ENCODE measurements at regions not wholly inside any gene's neighbourhood (a gene's known extent, or its start where the extent isn't known, plus 50 kb on each side); places are given as distances from the start of the nearest gene placed in this dataset.
"Not testable (repeated sequence)": the region's sequence is repeated elsewhere in the genome, so short reads cannot be mapped to it uniquely, and the experiment has no call there.

DNA sequence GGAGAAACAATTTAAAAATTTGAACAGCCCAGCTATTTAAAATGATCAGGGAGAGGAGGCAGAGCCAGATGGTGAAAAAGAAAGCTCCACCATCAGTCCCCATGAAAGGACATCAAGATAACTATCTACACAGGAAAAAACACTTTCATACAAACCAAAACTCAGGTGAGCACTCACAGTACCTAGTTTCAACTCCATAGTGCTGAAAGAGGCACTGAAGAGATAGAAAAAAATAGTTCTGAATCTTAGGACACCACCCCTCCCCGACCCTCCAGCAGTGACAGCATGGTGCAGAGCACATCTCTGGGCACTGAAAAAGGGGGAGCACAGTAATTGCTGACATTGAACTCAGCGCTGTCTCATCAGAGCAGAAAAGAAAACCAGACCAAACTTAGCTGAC lies 732.9 kb downstream of the CETN3 start:
- no peak for DNase-seq (ENCODE audit: low read depth, low spot score)
- H3K36me3 ChIP-seq (ENCODE audit: insufficient read depth, insufficient read length, low read length), result no peaks in the 10 kb centered on the region
- TF ChIP-seq SUZ12 (IDR thresholded peaks at IDR 0.05; ENCODE audit: extremely low read depth, insufficient read depth, insufficient read length) (no peak), YY1 (IDR thresholded peaks at IDR 0.05; ENCODE audit: insufficient read depth, insufficient read length) (no peak), ZNF274 (IDR thresholded peaks at IDR 0.05; ENCODE audit: low read depth, low read length) (no peak)
- no peak overlapping the region for H3K4me3 ChIP-seq (ENCODE audit: insufficient read length, low read depth)
- no peaks in the 10 kb centered on the region for H3K9me3 ChIP-seq (ENCODE audit: insufficient read depth, low read length)
- H3K4me1 ChIP-seq (ENCODE audit: insufficient read depth, insufficient read length), result no peaks in the 10 kb centered on the region
- H3K27me3 ChIP-seq (ENCODE audit: insufficient read depth, insufficient read length), result no peaks in the 10 kb centered on the region
- H3K9ac ChIP-seq (ENCODE audit: insufficient read length, low read depth), result no peak overlapping the region

DNA sequence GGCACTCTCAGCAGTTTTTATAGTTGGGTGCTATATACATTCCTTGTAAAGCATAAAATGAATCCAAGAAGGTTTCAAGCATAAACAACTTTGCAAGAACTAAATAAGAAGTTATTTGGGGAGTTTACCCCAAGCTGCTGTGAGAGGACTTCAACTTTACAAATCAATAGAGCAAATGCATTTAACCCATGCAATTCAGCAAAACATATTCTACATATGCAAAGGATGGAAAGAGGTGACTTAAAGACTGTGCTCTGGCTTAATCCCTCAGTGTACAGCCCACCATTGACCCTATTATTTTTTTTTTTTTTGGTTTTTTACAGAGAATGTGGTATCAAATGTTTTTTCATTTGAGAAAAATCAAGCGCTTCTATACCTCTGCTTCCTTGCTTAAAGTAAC lies 736.5 kb downstream of the CETN3 start:
- Histone ChIP-seq H3K4me1 (ENCODE audit: insufficient read depth, insufficient read length) (no peaks in the 10 kb centered on the region), H3K27me3 (ENCODE audit: insufficient read depth, insufficient read length) (no peaks in the 10 kb centered on the region), H3K9ac (ENCODE audit: insufficient read length, low read depth) (no peak overlapping the region), H3K9me3 (ENCODE audit: insufficient read depth, low read length) (no peaks in the 10 kb centered on the region), H3K4me3 (ENCODE audit: insufficient read length, low read depth) (no peak overlapping the region), H3K36me3 (ENCODE audit: insufficient read depth, insufficient read length, low read length) (no peaks in the 10 kb centered on the region)
- TF ChIP-seq SUZ12 (IDR thresholded peaks at IDR 0.05; ENCODE audit: extremely low read depth, insufficient read depth, insufficient read length) (no peak), YY1 (IDR thresholded peaks at IDR 0.05; ENCODE audit: insufficient read depth, insufficient read length) (no peak), ZNF274 (IDR thresholded peaks at IDR 0.05; ENCODE audit: low read depth, low read length) (no peak)
- DNase-seq (ENCODE audit: low read depth, low spot score), result no peak

DNA sequence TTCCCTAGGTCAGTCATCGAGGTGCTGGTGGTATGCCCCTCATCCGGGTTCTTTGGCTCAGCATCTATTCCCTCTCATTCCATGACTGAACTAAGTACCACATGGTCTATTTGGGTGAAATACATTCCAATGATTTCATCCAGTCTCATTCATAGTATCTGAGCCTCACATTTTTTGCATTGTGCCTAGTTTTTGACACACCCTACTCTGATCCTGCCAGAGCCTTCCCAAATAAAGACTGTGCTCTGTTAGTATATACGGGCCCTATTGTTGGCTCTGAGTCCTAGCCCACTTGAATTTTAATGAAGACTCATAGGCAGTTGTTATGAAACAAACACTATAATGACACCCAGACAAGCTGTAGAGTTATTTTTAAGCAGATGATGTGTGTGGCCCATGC lies 740.7 kb downstream of the CETN3 start:
- Histone ChIP-seq H3K4me1 (ENCODE audit: insufficient read depth, insufficient read length) (no peaks in the 10 kb centered on the region), H3K27me3 (ENCODE audit: insufficient read depth, insufficient read length) (no peaks in the 10 kb centered on the region), H3K4me3 (ENCODE audit: insufficient read length, low read depth) (no peak overlapping the region), H3K9me3 (ENCODE audit: insufficient read depth, low read length) (no peaks in the 10 kb centered on the region), H3K9ac (ENCODE audit: insufficient read length, low read depth) (no peak overlapping the region), H3K36me3 (ENCODE audit: insufficient read depth, insufficient read length, low read length) (no peaks in the 10 kb centered on the region)
- TF ChIP-seq ZNF274 (IDR thresholded peaks at IDR 0.05; ENCODE audit: low read depth, low read length) (no peak), SUZ12 (IDR thresholded peaks at IDR 0.05; ENCODE audit: extremely low read depth, insufficient read depth, insufficient read length) (no peak), YY1 (IDR thresholded peaks at IDR 0.05; ENCODE audit: insufficient read depth, insufficient read length) (no peak)
- DNase-seq (ENCODE audit: low read depth, low spot score), result no peak

DNA sequence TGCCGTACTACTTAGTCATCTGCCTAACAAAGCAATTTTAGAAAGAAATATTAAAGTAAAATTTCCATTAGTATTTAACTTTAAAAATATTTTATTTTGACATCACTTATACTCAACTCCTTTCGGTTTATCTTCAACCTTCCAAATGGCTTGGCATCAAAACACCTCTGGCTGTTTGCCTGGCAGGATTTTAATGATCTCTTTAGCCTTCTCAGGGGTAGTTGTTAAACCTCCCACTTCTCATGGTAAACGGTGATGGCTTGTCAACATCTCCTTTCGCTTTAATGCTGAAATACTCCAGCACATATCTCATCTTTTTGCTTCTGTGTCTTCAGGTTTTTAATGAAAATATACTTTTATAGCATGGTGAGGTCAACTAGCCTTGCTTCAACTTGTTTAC lies 747.1 kb downstream of the CETN3 start:
- Histone ChIP-seq H3K4me3 (ENCODE audit: insufficient read length, low read depth) (no peak overlapping the region), H3K9me3 (ENCODE audit: insufficient read depth, low read length) (no peaks in the 10 kb centered on the region), H3K27me3 (ENCODE audit: insufficient read depth, insufficient read length) (no peaks in the 10 kb centered on the region), H3K4me1 (ENCODE audit: insufficient read depth, insufficient read length) (no peaks in the 10 kb centered on the region), H3K9ac (ENCODE audit: insufficient read length, low read depth) (no peak overlapping the region), H3K36me3 (ENCODE audit: insufficient read depth, insufficient read length, low read length) (no peaks in the 10 kb centered on the region)
- DNase-seq (ENCODE audit: low read depth, low spot score), result no peak
- no peak for TF ChIP-seq ZNF274 (IDR thresholded peaks at IDR 0.05; ENCODE audit: low read depth, low read length)
- no peak for TF ChIP-seq SUZ12 (IDR thresholded peaks at IDR 0.05; ENCODE audit: extremely low read depth, insufficient read depth, insufficient read length)
- no peak for TF ChIP-seq YY1 (IDR thresholded peaks at IDR 0.05; ENCODE audit: insufficient read depth, insufficient read length)

DNA sequence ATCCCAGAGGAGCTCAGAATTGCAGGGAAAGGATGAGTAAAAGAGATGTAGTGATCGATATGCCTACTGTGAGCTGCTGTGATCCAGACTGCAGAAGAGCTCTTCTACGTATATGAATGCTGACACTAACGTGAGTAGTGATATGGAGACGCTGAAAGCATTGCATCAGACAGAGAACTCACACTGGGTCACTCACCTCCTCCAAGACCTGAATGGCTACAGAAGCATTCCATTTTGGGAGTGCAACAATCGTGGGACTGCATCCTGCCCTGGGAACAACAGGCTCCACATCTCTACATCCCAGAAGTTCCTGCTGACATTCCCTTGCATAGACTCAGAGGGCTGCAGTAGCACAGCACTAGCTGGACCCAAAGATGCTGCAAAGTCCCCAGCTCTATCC lies 755.9 kb upstream of the MEF2C start:
- no peaks in the 10 kb centered on the region for H3K27me3 ChIP-seq (ENCODE audit: insufficient read depth, insufficient read length)
- TF ChIP-seq SUZ12 (IDR thresholded peaks at IDR 0.05; ENCODE audit: extremely low read depth, insufficient read depth, insufficient read length) (no peak), YY1 (IDR thresholded peaks at IDR 0.05; ENCODE audit: insufficient read depth, insufficient read length) (no peak), ZNF274 (IDR thresholded peaks at IDR 0.05; ENCODE audit: low read depth, low read length) (peak; percentile 41; the same call in 1 of the 2 replicates)
- H3K4me3 ChIP-seq (ENCODE audit: insufficient read length, low read depth), result no peak overlapping the region
- no peaks in the 10 kb centered on the region for H3K36me3 ChIP-seq (ENCODE audit: insufficient read depth, insufficient read length, low read length)
- H3K4me1 ChIP-seq (ENCODE audit: insufficient read depth, insufficient read length), result no peaks in the 10 kb centered on the region
- DNase-seq (ENCODE audit: low read depth, low spot score), result no peak
- H3K9me3 ChIP-seq (ENCODE audit: insufficient read depth, low read length), result no peaks in the 10 kb centered on the region
- no peak overlapping the region for H3K9ac ChIP-seq (ENCODE audit: insufficient read length, low read depth)

DNA sequence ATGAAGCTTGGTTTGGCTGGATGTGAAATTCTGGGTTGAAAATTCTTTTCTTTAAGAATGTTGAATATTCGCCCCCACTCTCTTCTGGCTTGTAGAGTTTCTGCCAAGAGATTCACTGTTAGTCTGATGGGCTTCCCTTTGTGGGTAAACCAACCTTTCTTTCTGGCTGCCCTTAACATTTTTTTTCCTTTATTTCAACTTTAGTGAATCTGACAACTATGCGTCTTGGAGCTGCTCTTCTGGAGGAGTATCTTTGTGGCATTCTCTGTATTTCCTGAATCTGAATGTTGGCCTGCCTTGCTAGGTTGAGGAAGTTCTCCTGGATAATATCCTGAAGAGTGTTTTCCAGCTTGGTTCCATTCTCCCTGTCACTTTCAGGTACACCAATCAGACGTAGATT lies 751.2 kb upstream of the MEF2C start:
- not testable (repeated sequence) for H3K27me3 ChIP-seq (ENCODE audit: insufficient read depth, insufficient read length); DNase-seq (ENCODE audit: low read depth, low spot score); H3K4me3 ChIP-seq (ENCODE audit: insufficient read length, low read depth); H3K9ac ChIP-seq (ENCODE audit: insufficient read length, low read depth); H3K9me3 ChIP-seq (ENCODE audit: insufficient read depth, low read length); H3K4me1 ChIP-seq (ENCODE audit: insufficient read depth, insufficient read length); H3K36me3 ChIP-seq (ENCODE audit: insufficient read depth, insufficient read length, low read length)

DNA sequence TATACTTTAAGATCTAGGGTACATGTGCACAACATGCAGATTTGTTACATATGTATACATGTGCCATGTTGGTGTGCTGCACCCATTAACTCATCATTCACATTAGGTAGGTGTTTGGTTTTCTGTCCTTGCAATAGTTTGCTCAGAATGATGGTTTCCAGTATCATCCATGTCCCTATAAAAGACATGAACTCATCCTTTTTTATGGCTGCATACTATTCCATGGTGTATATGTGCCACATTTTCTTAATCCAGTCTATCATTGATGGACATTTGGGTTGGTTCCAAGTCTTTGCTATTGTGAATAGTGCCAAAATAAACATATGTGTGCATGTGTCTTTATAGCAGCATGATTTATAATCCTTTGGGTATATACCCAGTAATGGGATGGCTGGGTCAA lies 747.1 kb upstream of the MEF2C start:
- not testable (repeated sequence) for H3K9me3 ChIP-seq (ENCODE audit: insufficient read depth, low read length); DNase-seq (ENCODE audit: low read depth, low spot score); H3K36me3 ChIP-seq (ENCODE audit: insufficient read depth, insufficient read length, low read length); H3K9ac ChIP-seq (ENCODE audit: insufficient read length, low read depth); H3K4me1 ChIP-seq (ENCODE audit: insufficient read depth, insufficient read length); H3K27me3 ChIP-seq (ENCODE audit: insufficient read depth, insufficient read length); H3K4me3 ChIP-seq (ENCODE audit: insufficient read length, low read depth)

DNA sequence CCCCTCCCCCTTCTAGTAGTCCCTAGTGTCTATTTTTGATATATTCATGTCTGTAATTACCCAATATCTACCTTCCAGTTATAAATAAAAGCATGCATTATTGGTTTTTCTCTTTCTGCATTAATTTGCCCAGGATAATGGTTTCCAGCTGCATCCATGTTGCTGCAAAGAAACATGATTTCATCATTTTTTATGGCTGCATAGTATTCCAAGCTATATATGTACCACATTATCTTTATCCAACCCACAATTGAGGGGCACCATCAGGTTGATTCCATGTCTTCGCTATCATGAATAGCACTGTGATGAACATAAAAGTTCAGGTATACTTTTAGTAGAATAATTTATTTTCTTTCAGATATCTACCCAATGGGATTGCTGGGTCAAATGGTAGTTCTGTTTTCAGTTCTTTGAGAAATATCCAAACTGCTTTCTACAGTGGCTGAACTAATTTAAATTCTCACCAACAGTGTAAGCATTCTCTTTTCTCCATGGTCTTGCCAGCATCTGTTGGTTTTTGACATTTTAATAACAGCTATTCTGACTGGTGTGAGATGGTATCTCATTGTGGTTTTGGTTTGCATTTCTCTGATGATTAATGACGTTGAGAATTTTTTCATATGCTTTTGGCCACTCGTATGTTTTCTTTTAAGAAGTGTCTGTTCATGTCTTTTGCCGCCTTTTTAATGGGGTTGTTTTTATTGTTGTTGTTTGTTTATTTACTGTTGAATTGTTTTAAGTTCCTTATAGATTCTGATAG lies 746.1 kb upstream of the MEF2C start:
- DNase-seq (ENCODE audit: low read depth, low spot score), result no peak

More for the DNA sequence above, 746.1 kb upstream of the MEF2C start:
- no peaks in the 10 kb centered on the region for H3K27me3 ChIP-seq (ENCODE audit: insufficient read depth, insufficient read length)
- H3K9ac ChIP-seq (ENCODE audit: insufficient read length, low read depth), result no peak overlapping the region
- no peaks in the 10 kb centered on the region for H3K36me3 ChIP-seq (ENCODE audit: insufficient read depth, insufficient read length, low read length)
- no peak overlapping the region for H3K4me3 ChIP-seq (ENCODE audit: insufficient read length, low read depth)
- H3K9me3 ChIP-seq (ENCODE audit: insufficient read depth, low read length), result no peaks in the 10 kb centered on the region
- TF ChIP-seq YY1 (IDR thresholded peaks at IDR 0.05; ENCODE audit: insufficient read depth, insufficient read length) (no peak), ZNF274 (IDR thresholded peaks at IDR 0.05; ENCODE audit: low read depth, low read length) (no peak)
- H3K4me1 ChIP-seq (ENCODE audit: insufficient read depth, insufficient read length), result no peaks in the 10 kb centered on the region

Data from NT2/D1 (cell line).